Aorta (tissue), 5 donors: ENCODE measurements at regions not wholly inside any gene's neighbourhood (a gene's known extent, or its start where the extent isn't known, plus 50 kb on each side); places are given as distances from the start of the nearest gene placed in this dataset.

Source experiments
- ATAC-seq: fragments of 200-7000 bp; cut with Tn5 transposase; one replicate; pipeline ENCODE4 v1.9.1; 2022; ENCODE audit warnings: moderate library complexity; ENCODE audit not compliant: low FRiP score
- DNase-seq, 2 donors: peaks; one replicate each; pipeline ENCODE4 v3.0.0-alpha.2; 2020
- H3K27ac ChIP-seq, 2 donors: one replicate each; pipeline ENCODE4 v1.5.1; 2013; ENCODE audit warnings: low read length in 2 of 2, mild to moderate bottlenecking in 2 of 2, moderate library complexity in 2 of 2, control low read depth in 1 of 2, inconsistent platforms in 1 of 2, low read depth in 1 of 2
- H3K27me3 ChIP-seq, 2 donors: one replicate each; pipeline ENCODE4 v1.6.1; 2013; ENCODE audit warnings: control low read depth in 1 of 2, low read length in 1 of 2, mild to moderate bottlenecking in 1 of 2, moderate library complexity in 1 of 2; ENCODE audit not compliant: insufficient read depth in 2 of 2, control insufficient read depth in 1 of 2
- H3K36me3 ChIP-seq, 2 donors: one replicate each; pipeline ENCODE4 v1.6.1; 2013; ENCODE audit warnings: control low read depth in 1 of 2, low read length in 1 of 2, mild to moderate bottlenecking in 1 of 2; ENCODE audit not compliant: insufficient read depth in 2 of 2, control insufficient read depth in 1 of 2
- H3K4me1 ChIP-seq, 2 donors: one replicate each; pipeline ENCODE4 v1.6.1; 2013; ENCODE audit warnings: low read length in 2 of 2, control low read depth in 1 of 2, mild to moderate bottlenecking in 1 of 2, moderate library complexity in 1 of 2; ENCODE audit not compliant: insufficient read depth in 2 of 2, control insufficient read depth in 1 of 2
- H3K4me3 ChIP-seq, 2 donors: one replicate each; pipeline ENCODE4 v1.5.1; 2013; ENCODE audit warnings: low read length in 2 of 2, control low read depth in 1 of 2, mild to moderate bottlenecking in 1 of 2
- H3K9me3 ChIP-seq: one replicate; pipeline ENCODE4 v1.6.1; 2013; ENCODE audit warnings: mild to moderate bottlenecking, low read length; ENCODE audit not compliant: control insufficient read depth
- WGBS, 2 donors: extraction: QIAGEN DNeasy Blood & Tissue Kit; methylation state at CpG; one replicate each; pipeline ENCODE4 v1.1.7; 2013; 5-methylcytosine and 5-hydroxymethylcytosine counted together
- intact Hi-C, 2 donors: fragments of 100-400 bp; cut with DNase I; formaldehyde crosslinking; loops; one replicate each; pipeline versions ENCODE4 v1.14.2 to v1.15.0; 2022
- donor health status: healthy with polysubstance abuse.
- donor health status: Bipolar disorder and iron deficiency.
- donor health status: DM: no; HTN: no; CAD: no.
- donor health status: DM: no; HTN: no; CAD: no.
- donor health status: DM: yes; HTN: yes; CAD: no.

GRCh38 chr7:118000480-118001202 is 127.4 kb upstream of the CTTNBP2 start:
- H3K36me3 ChIP-seq: no peaks in the 10 kb centered on the region
- H3K4me3 ChIP-seq: no peak overlapping the region
- 61 to 72% methylated on average over 6 of the region's 6 CpGs for WGBS, 2 donors
- DNase-seq (no peak), ATAC-seq (no peak)
- no peaks in the 10 kb centered on the region for H3K9me3 ChIP-seq
- intact Hi-C loops: no loop called here
- no peak overlapping the region for H3K27ac ChIP-seq
- no peaks in the 10 kb centered on the region for H3K4me1 ChIP-seq
- no peaks in the 10 kb centered on the region for H3K27me3 ChIP-seq

DNA sequence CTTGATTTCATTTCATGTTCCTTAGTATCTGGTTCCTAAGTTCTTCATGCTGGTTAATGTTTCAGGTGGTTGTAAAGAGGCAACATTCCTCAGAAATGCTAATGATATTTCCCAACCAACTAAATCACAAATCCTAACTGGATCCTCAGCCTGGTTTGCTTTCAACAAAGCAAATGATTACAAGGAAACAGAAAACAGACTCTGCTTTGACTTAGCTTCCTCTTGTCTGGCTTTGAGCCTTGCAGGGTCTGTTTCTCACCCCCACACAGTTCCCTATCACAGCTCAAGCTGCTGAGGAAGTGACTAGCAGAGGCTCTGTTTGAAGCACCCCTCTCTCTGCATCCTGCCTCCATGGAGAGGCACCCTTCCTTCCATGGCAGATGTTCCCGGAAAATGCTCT is 130.2 kb upstream of the CTTNBP2 start:
- 50 to 71% methylated on average over 1 of the region's 1 CpG for WGBS, 2 donors
- peaks cover 2% of the 10 kb centered on the region for H3K9me3 ChIP-seq
- H3K27me3 ChIP-seq: no peaks in the 10 kb centered on the region
- no peak for ATAC-seq
- H3K4me1 ChIP-seq: no peaks in the 10 kb centered on the region
- H3K4me3 ChIP-seq: no peak overlapping the region
- no peak overlapping the region for H3K27ac ChIP-seq
- H3K36me3 ChIP-seq: no peaks in the 10 kb centered on the region
- intact Hi-C loops: no loop called here
- DNase-seq: no peak

DNA sequence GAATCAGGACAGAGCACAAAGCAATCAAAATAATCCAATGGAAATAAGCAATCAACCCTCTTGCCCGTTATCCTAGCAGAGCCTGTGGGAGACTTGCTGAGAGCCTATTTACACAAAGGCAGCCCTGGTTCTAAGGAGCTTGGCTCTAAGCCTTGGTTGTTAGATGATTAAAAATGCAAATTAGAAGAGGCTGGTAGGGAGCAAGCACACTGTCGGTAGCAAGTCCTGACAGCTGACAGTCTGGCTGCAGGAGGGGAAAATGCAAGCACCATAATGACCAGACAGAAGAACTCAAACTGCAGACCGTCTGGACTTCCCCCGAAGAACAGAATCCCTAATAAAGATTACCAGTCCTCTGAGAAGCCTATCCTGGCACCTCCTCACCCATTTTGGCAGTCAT is 131.8 kb upstream of the CTTNBP2 start:
- H3K9me3 ChIP-seq: peaks cover 2% of the 10 kb centered on the region
- DNase-seq (no peak), ATAC-seq (no peak)
- H3K4me3 ChIP-seq: no peak overlapping the region
- no peak overlapping the region for H3K27ac ChIP-seq
- 46 to 48% methylated on average over 4 of the region's 4 CpGs for WGBS, 2 donors
- H3K36me3 ChIP-seq: no peaks in the 10 kb centered on the region
- H3K4me1 ChIP-seq: no peaks in the 10 kb centered on the region
- intact Hi-C loops: no loop called here
- no peaks in the 10 kb centered on the region for H3K27me3 ChIP-seq

DNA sequence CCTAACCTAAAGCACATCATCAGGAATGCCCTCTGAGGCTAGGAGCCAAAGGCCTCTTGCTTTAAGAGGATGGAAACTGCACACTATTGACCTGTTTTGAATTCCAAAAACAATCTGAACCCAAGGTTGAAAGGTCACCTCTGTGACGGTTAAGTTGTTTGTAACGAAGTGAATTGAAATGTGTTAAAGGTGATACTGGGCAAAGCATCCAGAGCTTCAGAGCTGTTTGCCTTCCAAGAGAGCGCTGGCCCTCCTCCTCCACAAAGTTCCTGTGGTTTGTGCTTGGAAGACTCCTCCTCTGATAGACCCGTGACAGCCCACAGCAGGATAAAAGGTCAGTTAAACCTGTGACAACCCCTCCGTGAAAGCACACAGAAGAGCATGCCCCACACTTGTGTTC is 133.7 kb upstream of the CTTNBP2 start:
- Histone ChIP-seq H3K27me3 (no peaks in the 10 kb centered on the region), H3K36me3 (no peaks in the 10 kb centered on the region), H3K4me1 (no peaks in the 10 kb centered on the region), H3K9me3 (peaks cover 3% of the 10 kb centered on the region), H3K4me3 (no peak overlapping the region), H3K27ac (no peak overlapping the region)
- intact Hi-C loops: no loop called here
- no peak for ATAC-seq
- WGBS, 2 donors: 39 to 45% methylated on average over 5 of the region's 5 CpGs
- no peak for DNase-seq

GRCh38 chr7:118009419-118009818 is 136.2 kb upstream of the CTTNBP2 start:
- intact Hi-C loops: no loop called here
- 66 to 67% methylated on average over 2 of the region's 2 CpGs for WGBS, 2 donors
- H3K9me3 ChIP-seq: peaks cover 3% of the 10 kb centered on the region
- no peak overlapping the region for H3K27ac ChIP-seq
- H3K4me3 ChIP-seq: no peak overlapping the region
- H3K4me1 ChIP-seq: no peaks in the 10 kb centered on the region
- no peaks in the 10 kb centered on the region for H3K36me3 ChIP-seq
- no peaks in the 10 kb centered on the region for H3K27me3 ChIP-seq
- ATAC-seq (no peak), DNase-seq (no peak)

DNA sequence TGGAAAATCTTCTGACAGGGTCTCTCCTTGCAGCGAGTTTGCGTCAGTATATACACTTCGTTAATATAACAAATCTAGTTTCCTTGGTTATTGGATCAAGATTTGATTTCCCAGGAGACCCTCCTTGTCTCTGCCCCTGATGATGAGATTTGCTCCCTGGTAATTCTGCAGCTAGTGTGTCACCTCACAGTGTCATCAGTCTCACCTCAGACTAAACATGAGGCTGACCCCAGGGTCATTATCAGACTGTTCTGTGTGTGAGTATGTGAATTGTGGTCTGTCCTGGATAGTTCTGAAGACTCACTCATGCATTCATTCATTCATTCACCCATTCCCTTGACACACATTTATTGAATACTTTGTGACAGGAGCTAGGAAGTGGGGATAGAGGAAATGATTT is 138.4 kb upstream of the CTTNBP2 start:
- ATAC-seq (no peak), DNase-seq (no peak)
- Histone ChIP-seq H3K36me3 (no peaks in the 10 kb centered on the region), H3K4me1 (no peaks in the 10 kb centered on the region), H3K27me3 (no peaks in the 10 kb centered on the region), H3K4me3 (no peak overlapping the region), H3K9me3 (peaks cover 3% of the 10 kb centered on the region), H3K27ac (no peak overlapping the region)
- WGBS, 2 donors: 87 to 92% methylated on average over 3 of the region's 3 CpGs
- intact Hi-C loops: no loop called here

GRCh38 chr7:118013252-118014010 is 140.2 kb upstream of the CTTNBP2 start:
- Histone ChIP-seq H3K4me1 (no peaks in the 10 kb centered on the region), H3K9me3 (peaks cover 1% of the 10 kb centered on the region), H3K27me3 (no peaks in the 10 kb centered on the region), H3K27ac (no peak overlapping the region), H3K4me3 (no peak overlapping the region), H3K36me3 (no peaks in the 10 kb centered on the region)
- 69 to 82% methylated on average over 2 of the region's 2 CpGs for WGBS, 2 donors
- ATAC-seq (no peak), DNase-seq (no peak)
- intact Hi-C loops: no loop called here

GRCh38 chr7:118022546-118022945 is 149.3 kb upstream of the CTTNBP2 start:
- no peaks in the 10 kb centered on the region for H3K27me3 ChIP-seq
- H3K4me1 ChIP-seq: no peaks in the 10 kb centered on the region
- no peak for ATAC-seq
- 54 to 56% methylated on average over 2 of the region's 2 CpGs for WGBS, 2 donors
- no peak overlapping the region for H3K4me3 ChIP-seq
- no peak for DNase-seq
- H3K9me3 ChIP-seq: no peaks in the 10 kb centered on the region
- intact Hi-C loops: no loop called here
- no peak overlapping the region for H3K27ac ChIP-seq
- H3K36me3 ChIP-seq: no peaks in the 10 kb centered on the region

DNA sequence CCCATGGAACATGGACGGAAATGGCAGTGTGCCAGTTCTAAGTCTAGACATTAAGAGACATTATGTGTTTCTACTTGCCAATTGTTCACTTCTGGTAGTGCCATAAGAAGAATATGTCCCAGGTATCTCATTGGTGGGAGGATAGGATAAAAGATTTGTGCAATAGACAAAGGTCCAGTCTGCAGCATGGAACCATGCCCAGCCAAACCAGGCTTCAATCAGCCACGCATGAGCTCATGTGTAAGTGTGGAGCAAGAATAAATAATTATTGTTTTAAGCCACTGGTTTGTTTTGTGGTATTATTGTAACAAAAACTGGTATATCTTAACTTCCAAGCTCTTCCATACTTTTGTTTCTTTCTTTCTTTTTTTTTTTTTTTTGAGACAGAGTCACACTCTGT is 153.6 kb upstream of the CTTNBP2 start:
- DNase-seq (no peak), ATAC-seq (no peak)
- WGBS, 2 donors: 66 to 67% methylated on average over 2 of the region's 2 CpGs
- no peaks in the 10 kb centered on the region for H3K36me3 ChIP-seq
- intact Hi-C loops: no loop called here
- no peaks in the 10 kb centered on the region for H3K4me1 ChIP-seq
- no peaks in the 10 kb centered on the region for H3K27me3 ChIP-seq
- no peak overlapping the region for H3K4me3 ChIP-seq
- no peaks in the 10 kb centered on the region for H3K9me3 ChIP-seq
- no peak overlapping the region for H3K27ac ChIP-seq
